Left lung (tissue), 4 donors: ENCODE measurements at regions not wholly inside any gene's neighbourhood (a gene's known extent, or its start where the extent isn't known, plus 50 kb on each side); places are given as distances from the start of the nearest gene placed in this dataset.
A peak's percentile ranks its signal among the peaks of the same experiment; 100 is the strongest.

Source experiments
- ATAC-seq: fragments of 200-7000 bp; cut with Tn5 transposase; one replicate; pipeline ENCODE4 v1.9.1; 2020; ENCODE audit warnings: moderate library complexity
- DNase-seq, 4 donors: peaks; one replicate each; pipeline ENCODE4 v3.0.0-alpha.2; 2013 to 2020
- H3K27ac ChIP-seq, 2 donors: fragments of 200-600 bp; sonication (generic) in 1 of 2; one replicate each; pipeline versions ENCODE4 v1.5.0 to v1.8.0; 2020 to 2021
- H3K27me3 ChIP-seq, 2 donors: fragments of 200-600 bp; sonication (generic) in 1 of 2; one replicate each; pipeline versions ENCODE4 v1.5.0 to v1.8.0; 2020 to 2021
- H3K36me3 ChIP-seq, 2 donors: fragments of 200-600 bp; sonication (generic) in 1 of 2; one replicate each; pipeline versions ENCODE4 v1.5.0 to v1.8.0; 2020 to 2021
- H3K4me1 ChIP-seq, 2 donors: fragments of 200-600 bp; one replicate each; pipeline ENCODE4 v1.8.0; 2021
- H3K4me3 ChIP-seq, 2 donors: fragments of 200-600 bp; sonication (generic) in 1 of 2; one replicate each; pipeline versions ENCODE4 v1.5.0 to v1.8.0; 2020 to 2021; ENCODE audit warnings: mild to moderate bottlenecking in 1 of 2
- H3K9me3 ChIP-seq, 2 donors: fragments of 200-600 bp; sonication (generic) in 1 of 2; one replicate each; pipeline versions ENCODE4 v1.5.0 to v1.8.0; 2020 to 2021
- intact Hi-C, 2 donors: fragments of 100-400 bp; cut with DNase I; formaldehyde crosslinking; loops; one replicate each; pipeline versions ENCODE4 v1.11.2 to v1.14.2; 2022
- TF ChIP-seq, protein P1 (sequence below), 2 donors: fragments of 200-600 bp; sonication (generic) in 1 of 2; IDR thresholded peaks; one replicate each; pipeline versions ENCODE4 v1.5.0 to v1.8.0; 2021; ENCODE audit warnings: antibody characterized with exemption in 2 of 2
- donor health status: DM: no; HTN: yes; CAD: no.
- donor health status: DM: no; HTN: no; CAD: no.

DNA sequence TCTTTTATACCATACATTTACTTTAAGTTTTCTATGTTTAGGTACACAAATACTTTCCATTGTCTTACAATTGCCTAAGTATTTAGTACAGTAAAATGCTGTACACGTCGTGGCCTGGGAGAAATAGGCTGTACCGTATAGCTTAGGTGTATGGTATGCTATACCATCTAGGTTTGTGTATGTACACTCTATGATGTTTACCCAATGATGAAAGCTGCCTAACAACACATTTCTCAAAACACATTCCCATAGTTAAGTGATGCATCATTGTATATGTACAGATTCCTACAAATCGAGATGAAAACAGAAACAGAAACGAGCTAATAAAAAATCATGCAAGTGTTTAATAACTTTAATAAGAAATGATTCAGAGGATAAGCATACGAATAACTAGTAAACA lies 51.6 kb downstream of the SPANXA2 start:
- ATAC-seq (no peak), DNase-seq (no peak)
- Histone ChIP-seq H3K9me3 (no peaks in the 10 kb centered on the region), H3K4me1 (no peaks in the 10 kb centered on the region), H3K27ac (no peak overlapping the region), H3K4me3 (no peak overlapping the region), H3K27me3 (no peaks in the 10 kb centered on the region), H3K36me3 (no peaks in the 10 kb centered on the region)
- intact Hi-C loops, result no loop called here
- TF ChIP-seq, protein P1, sequence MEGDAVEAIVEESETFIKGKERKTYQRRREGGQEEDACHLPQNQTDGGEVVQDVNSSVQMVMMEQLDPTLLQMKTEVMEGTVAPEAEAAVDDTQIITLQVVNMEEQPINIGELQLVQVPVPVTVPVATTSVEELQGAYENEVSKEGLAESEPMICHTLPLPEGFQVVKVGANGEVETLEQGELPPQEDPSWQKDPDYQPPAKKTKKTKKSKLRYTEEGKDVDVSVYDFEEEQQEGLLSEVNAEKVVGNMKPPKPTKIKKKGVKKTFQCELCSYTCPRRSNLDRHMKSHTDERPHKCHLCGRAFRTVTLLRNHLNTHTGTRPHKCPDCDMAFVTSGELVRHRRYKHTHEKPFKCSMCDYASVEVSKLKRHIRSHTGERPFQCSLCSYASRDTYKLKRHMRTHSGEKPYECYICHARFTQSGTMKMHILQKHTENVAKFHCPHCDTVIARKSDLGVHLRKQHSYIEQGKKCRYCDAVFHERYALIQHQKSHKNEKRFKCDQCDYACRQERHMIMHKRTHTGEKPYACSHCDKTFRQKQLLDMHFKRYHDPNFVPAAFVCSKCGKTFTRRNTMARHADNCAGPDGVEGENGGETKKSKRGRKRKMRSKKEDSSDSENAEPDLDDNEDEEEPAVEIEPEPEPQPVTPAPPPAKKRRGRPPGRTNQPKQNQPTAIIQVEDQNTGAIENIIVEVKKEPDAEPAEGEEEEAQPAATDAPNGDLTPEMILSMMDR (IDR thresholded peaks at IDR 0.05), result no peak

DNA sequence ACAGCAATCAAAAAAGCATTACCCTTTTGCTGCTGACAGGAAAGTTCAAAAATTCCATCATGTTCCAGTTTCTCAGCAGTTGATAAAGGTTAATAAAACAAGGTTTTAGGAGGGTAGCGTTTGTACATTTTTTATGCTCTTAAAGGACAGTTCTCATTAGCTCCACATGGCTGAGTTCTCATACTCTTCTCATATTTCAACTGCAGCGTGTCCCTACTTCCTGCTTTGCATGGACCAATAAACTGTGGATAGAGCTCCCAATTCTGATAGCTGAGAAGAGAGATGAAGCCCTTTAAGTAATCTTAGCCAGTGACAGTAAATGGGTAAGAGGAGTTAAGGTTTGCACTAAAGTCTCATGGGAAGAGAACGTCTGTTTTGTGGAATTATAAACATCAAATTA lies 53.5 kb downstream of the SPANXA2 start:
- H3K27me3 ChIP-seq, result no peaks in the 10 kb centered on the region
- H3K36me3 ChIP-seq, result no peaks in the 10 kb centered on the region
- no peak overlapping the region for H3K27ac ChIP-seq
- H3K4me1 ChIP-seq, result no peaks in the 10 kb centered on the region
- no peaks in the 10 kb centered on the region for H3K9me3 ChIP-seq
- intact Hi-C loops, result no loop called here
- TF ChIP-seq, protein P1 (IDR thresholded peaks at IDR 0.05), result no peak
- ATAC-seq (no peak), DNase-seq (peak in 1 of 4 donors; percentile 0)
- no peak overlapping the region for H3K4me3 ChIP-seq
